Esophagus muscularis mucosa (tissue), 4 donors: ENCODE measurements at regions not wholly inside any gene's neighbourhood (a gene's known extent, or its start where the extent isn't known, plus 50 kb on each side); places are given as distances from the start of the nearest gene placed in this dataset.

ENCODE experiments used
- DNase-seq: peaks from one replicate; pipeline ENCODE4 v3.0.0-alpha.2; 2017; ENCODE audit errors: extremely low spot score
- H3K27ac ChIP-seq, 4 donors: fragments of 200-600 bp; sonication (generic); replicated peaks in 1 of 4; 1 replicate in 3 of 4; 2 replicates in 1 of 4; pipeline ENCODE4 v1.5.1; 2016 to 2019; ENCODE audit warnings: mild to moderate bottlenecking in 1 of 4
- H3K27me3 ChIP-seq, 4 donors: fragments of 200-600 bp; sonication (generic); one replicate each; pipeline versions ENCODE4 v1.5.1 to v1.6.0; 2016 to 2019
- H3K36me3 ChIP-seq, 4 donors: fragments of 200-600 bp; sonication (generic); one replicate each; pipeline ENCODE4 v1.5.1; 2016 to 2019
- H3K4me1 ChIP-seq, 4 donors: fragments of 200-600 bp; sonication (generic); one replicate each; pipeline ENCODE4 v1.5.1; 2016 to 2019
- H3K4me3 ChIP-seq, 4 donors: fragments of 200-600 bp; sonication (generic); 1 replicate in 2 of 4; 2 replicates in 2 of 4; pipeline ENCODE4 v1.5.1; 2016 to 2019; ENCODE audit warnings: mild to moderate bottlenecking in 4 of 4, moderate library complexity in 1 of 4
- H3K9me3 ChIP-seq, 4 donors: fragments of 200-600 bp; sonication (generic); 1 replicate in 3 of 4; 2 replicates in 1 of 4; pipeline ENCODE4 v1.5.1; 2016 to 2019
- EP300 ChIP-seq: sonication (generic); formaldehyde crosslinking; IDR thresholded peaks from one replicate; pipeline ENCODE4 v1.6.1; 2017; ENCODE audit warnings: antibody characterized with exemption
- POLR2A ChIP-seq: fragments of 450-650 bp; IDR thresholded peaks from one replicate; pipeline ENCODE4 v1.6.1; 2017; ENCODE audit warnings: antibody characterized with exemption, moderate library complexity, mild to moderate bottlenecking, low read depth
- POLR2AphosphoS5 ChIP-seq, 2 donors: sonication (generic); formaldehyde crosslinking; IDR thresholded peaks; one replicate each; pipeline ENCODE4 v1.6.1; 2017; ENCODE audit warnings: antibody characterized with exemption in 2 of 2
- WGBS: methylation state at CpG from one replicate; pipeline ENCODE4 v1.1.5; 2018; 5-methylcytosine and 5-hydroxymethylcytosine counted together
- intact Hi-C: fragments of 100-400 bp; cut with DNase I; formaldehyde crosslinking; loops from one replicate; pipeline ENCODE4 v1.15.1; 2023
- TF ChIP-seq, protein P1 (sequence below), 3 experiments: fragments of 200-600 bp in 2 of 3; fragments of 450-650 bp in 1 of 3; sonication (generic) in 2 of 3; IDR thresholded peaks; one replicate each; pipeline ENCODE4 v1.5.1; 2017 to 2019; ENCODE audit warnings: antibody characterized with exemption in 3 of 3, mild to moderate bottlenecking in 2 of 3, moderate library complexity in 1 of 3

GRCh38 chr6:67277312-67277711 is 1357.8 kb upstream of the ADGRB3 start:
- H3K27ac ChIP-seq, result no peak overlapping the region
- H3K4me3 ChIP-seq, result no peak overlapping the region
- no peaks in the 10 kb centered on the region for H3K36me3 ChIP-seq
- intact Hi-C loops, result no loop called here
- no peaks in the 10 kb centered on the region for H3K27me3 ChIP-seq
- no peak for DNase-seq
- TF ChIP-seq EP300 (no peak), POLR2AphosphoS5 (IDR thresholded peaks at IDR 0.05) (no peak), POLR2A (no peak)
- TF ChIP-seq, protein P1, sequence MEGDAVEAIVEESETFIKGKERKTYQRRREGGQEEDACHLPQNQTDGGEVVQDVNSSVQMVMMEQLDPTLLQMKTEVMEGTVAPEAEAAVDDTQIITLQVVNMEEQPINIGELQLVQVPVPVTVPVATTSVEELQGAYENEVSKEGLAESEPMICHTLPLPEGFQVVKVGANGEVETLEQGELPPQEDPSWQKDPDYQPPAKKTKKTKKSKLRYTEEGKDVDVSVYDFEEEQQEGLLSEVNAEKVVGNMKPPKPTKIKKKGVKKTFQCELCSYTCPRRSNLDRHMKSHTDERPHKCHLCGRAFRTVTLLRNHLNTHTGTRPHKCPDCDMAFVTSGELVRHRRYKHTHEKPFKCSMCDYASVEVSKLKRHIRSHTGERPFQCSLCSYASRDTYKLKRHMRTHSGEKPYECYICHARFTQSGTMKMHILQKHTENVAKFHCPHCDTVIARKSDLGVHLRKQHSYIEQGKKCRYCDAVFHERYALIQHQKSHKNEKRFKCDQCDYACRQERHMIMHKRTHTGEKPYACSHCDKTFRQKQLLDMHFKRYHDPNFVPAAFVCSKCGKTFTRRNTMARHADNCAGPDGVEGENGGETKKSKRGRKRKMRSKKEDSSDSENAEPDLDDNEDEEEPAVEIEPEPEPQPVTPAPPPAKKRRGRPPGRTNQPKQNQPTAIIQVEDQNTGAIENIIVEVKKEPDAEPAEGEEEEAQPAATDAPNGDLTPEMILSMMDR (IDR thresholded peaks at IDR 0.05), result no peak
- no peaks in the 10 kb centered on the region for H3K9me3 ChIP-seq
- H3K4me1 ChIP-seq, result no peaks in the 10 kb centered on the region
- WGBS, result 77% methylated on average over 2 of the region's 2 CpGs

- WGBS, result 91% methylated on average over 9 of the region's 20 CpGs
- TF ChIP-seq EP300 (no peak), POLR2AphosphoS5 (IDR thresholded peaks at IDR 0.05) (no peak), POLR2A (no peak)
- TF ChIP-seq, protein P1 (IDR thresholded peaks at IDR 0.05), result no peak
- H3K36me3 ChIP-seq, result no peaks in the 10 kb centered on the region
- H3K27ac ChIP-seq, result no peak overlapping the region
- no peaks in the 10 kb centered on the region for H3K9me3 ChIP-seq
- H3K27me3 ChIP-seq, result no peaks in the 10 kb centered on the region
- intact Hi-C loops, result no loop called here
- no peak overlapping the region for H3K4me3 ChIP-seq
- DNase-seq, result no peak
- no peaks in the 10 kb centered on the region for H3K4me1 ChIP-seq
Measured at GRCh38 chr6:67265996-67266921, 1368.8 kb upstream of the ADGRB3 start.

GRCh38 chr6:67252663-67253062 is 1382.4 kb upstream of the ADGRB3 start:
- H3K4me3 ChIP-seq, result no peak overlapping the region
- no peaks in the 10 kb centered on the region for H3K36me3 ChIP-seq
- no peaks in the 10 kb centered on the region for H3K27me3 ChIP-seq
- 67% methylated on average over 3 of the region's 3 CpGs for WGBS
- intact Hi-C loops, result no loop called here
- TF ChIP-seq, protein P1 (IDR thresholded peaks at IDR 0.05), result no peak
- TF ChIP-seq EP300 (no peak), POLR2AphosphoS5 (IDR thresholded peaks at IDR 0.05) (no peak), POLR2A (no peak)
- H3K4me1 ChIP-seq, result no peaks in the 10 kb centered on the region
- no peak overlapping the region for H3K27ac ChIP-seq
- no peaks in the 10 kb centered on the region for H3K9me3 ChIP-seq
- no peak for DNase-seq

DNA sequence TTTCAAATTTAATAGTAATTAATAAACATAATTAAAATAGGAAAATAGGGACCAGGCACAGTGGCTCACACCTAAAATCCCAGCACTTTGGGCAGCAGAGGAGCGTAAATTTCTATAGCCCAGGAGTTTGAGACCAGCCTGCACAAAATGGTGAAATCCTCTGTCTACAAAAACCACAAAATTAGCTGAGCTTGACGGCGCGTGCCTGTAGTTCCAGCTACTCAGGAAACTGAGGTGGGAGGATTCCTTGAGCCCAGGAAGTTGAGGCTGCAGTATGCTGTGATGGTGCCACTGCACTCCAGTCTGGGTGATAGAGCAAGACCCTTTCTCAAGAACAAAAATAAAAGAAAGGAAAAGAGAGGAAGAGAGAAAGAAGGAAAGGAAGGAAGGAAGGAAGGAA is 1387.0 kb upstream of the ADGRB3 start:
- intact Hi-C loops, result no loop called here
- TF ChIP-seq, protein P1 (IDR thresholded peaks at IDR 0.05), result no peak
- TF ChIP-seq POLR2AphosphoS5 (IDR thresholded peaks at IDR 0.05) (no peak), EP300 (no peak), POLR2A (no peak)
- DNase-seq, result no peak
- Histone ChIP-seq H3K27me3 (no peaks in the 10 kb centered on the region), H3K4me1 (no peaks in the 10 kb centered on the region), H3K9me3 (no peaks in the 10 kb centered on the region), H3K27ac (no peak overlapping the region), H3K36me3 (no peaks in the 10 kb centered on the region), H3K4me3 (no peak overlapping the region)
- WGBS, result 81% methylated on average over 4 of the region's 4 CpGs

GRCh38 chr6:67244037-67244436 is 1391.0 kb upstream of the ADGRB3 start:
- intact Hi-C loops, result no loop called here
- no peak for TF ChIP-seq POLR2A
- TF ChIP-seq POLR2AphosphoS5 (IDR thresholded peaks at IDR 0.05), result no peak
- no peak for TF ChIP-seq EP300
- TF ChIP-seq, protein P1 (IDR thresholded peaks at IDR 0.05), result no peak
- H3K9me3 ChIP-seq, result peaks cover 0 to 6% (median 0%) of the 10 kb centered on the region in 4 donors
- no peaks in the 10 kb centered on the region for H3K4me1 ChIP-seq
- no peaks in the 10 kb centered on the region for H3K36me3 ChIP-seq
- H3K4me3 ChIP-seq, result no peak overlapping the region
- no peak overlapping the region for H3K27ac ChIP-seq
- WGBS, result 90% methylated on average over 6 of the region's 6 CpGs
- DNase-seq, result no peak
- H3K27me3 ChIP-seq, result no peaks in the 10 kb centered on the region
